ENCODE measurements at regions not wholly inside any gene's neighbourhood (a gene's known extent, or its start where the extent isn't known, plus 50 kb on each side); places are given as distances from the start of the nearest gene placed in this dataset.
A peak's percentile ranks its signal among the peaks of the same experiment; 100 is the strongest.
"Not testable (repeated sequence)": the region's sequence is repeated elsewhere in the genome, so short reads cannot be mapped to it uniquely, and the experiment has no call there.

GRCh38 chr7:131627735-131628190 lies 71.3 kb upstream of the PODXL start:
- peak; percentile 79 for DNase-seq

GRCh38 chr7:131626643-131627042 lies 70.2 kb upstream of the PODXL start:
- DNase-seq, result no peak

GRCh38 chr7:131625817-131626372 lies 69.5 kb upstream of the PODXL start:
- DNase-seq, result no peak

GRCh38 chr7:131625345-131625744 lies 68.9 kb upstream of the PODXL start:
- not testable (repeated sequence) for DNase-seq

GRCh38 chr7:131624536-131624935 lies 68.1 kb upstream of the PODXL start:
- no peak for DNase-seq

- DNase-seq, result no peak
Measured at GRCh38 chr7:131623154-131623553, 66.7 kb upstream of the PODXL start.

- no peak for DNase-seq
Measured at GRCh38 chr7:131621652-131622051, 65.2 kb upstream of the PODXL start.

- DNase-seq, result no peak
Measured at GRCh38 chr7:131620673-131621609, 64.5 kb upstream of the PODXL start.

GRCh38 chr7:131619336-131620305 lies 63.2 kb upstream of the PODXL start:
- DNase-seq, result no peak

GRCh38 chr7:131618391-131618790 lies 62.0 kb upstream of the PODXL start:
- no peak for DNase-seq

GRCh38 chr7:131616487-131617200 lies 60.2 kb upstream of the PODXL start:
- no peak for DNase-seq

GRCh38 chr7:131613909-131614308 lies 57.5 kb upstream of the PODXL start:
- DNase-seq, result no peak

- no peak for DNase-seq
Measured at GRCh38 chr7:131610007-131610406, 53.6 kb upstream of the PODXL start.

GRCh38 chr7:131608116-131608500 lies 51.7 kb upstream of the PODXL start:
- DNase-seq, result no peak

- no peak for DNase-seq
Measured at GRCh38 chr7:131607291-131608115, 51.1 kb upstream of the PODXL start.

- DNase-seq, result no peak
Measured at GRCh38 chr7:131606346-131607290, 50.2 kb upstream of the PODXL start.

All from NCI-H1417 treated with DMSO at 0.1 percent for 48 hours (cell line).